ENCODE measurements at regions not wholly inside any gene's neighbourhood (a gene's known extent, or its start where the extent isn't known, plus 50 kb on each side); places are given as distances from the start of the nearest gene placed in this dataset.

- no peak for ATAC-seq (ENCODE audit: insufficient read depth, low read depth)
Measured at GRCh38 chr13:72004246-72004645, 137.2 kb upstream of the DACH1 start.

DNA sequence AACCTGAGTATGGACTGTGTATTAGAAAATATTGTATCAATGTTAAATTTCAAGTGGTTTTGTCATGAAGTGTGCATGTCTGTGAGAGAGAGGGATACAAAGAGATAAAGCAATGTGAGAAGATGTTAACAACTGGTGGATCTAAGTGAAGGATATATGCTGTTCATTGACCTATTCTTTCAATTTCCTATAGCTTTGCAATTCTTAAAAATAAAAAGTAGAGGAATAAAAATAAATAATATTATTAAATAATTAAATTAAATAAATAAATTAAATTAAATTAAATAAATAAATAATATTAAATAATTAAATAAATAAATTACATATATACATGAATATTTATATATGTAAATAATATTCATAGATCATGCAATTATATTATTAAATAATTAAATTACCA, 131.2 kb upstream of the DACH1 start:
- H3K4me3 ChIP-seq (ENCODE audit: low read depth in 1 of 2, low read length in 2 of 2): no peak overlapping the region
- H3K9me3 ChIP-seq (ENCODE audit: insufficient read depth, low read length, severe bottlenecking): no peaks in the 10 kb centered on the region
- H3K27me3 ChIP-seq (ENCODE audit: insufficient read depth, low read length, poor library complexity): no peaks in the 10 kb centered on the region
- H4K20me1 ChIP-seq (ENCODE audit: insufficient read depth, low read length): no peaks in the 10 kb centered on the region
- H3K79me2 ChIP-seq (ENCODE audit: insufficient read depth, low read length): no peaks in the 10 kb centered on the region
- no peak for DNase-seq
- no peak for ATAC-seq (ENCODE audit: insufficient read depth, low read depth)
- H3K9ac ChIP-seq (ENCODE audit: low read depth, low read length): no peak overlapping the region
- no peaks in the 10 kb centered on the region for H3K36me3 ChIP-seq (ENCODE audit: insufficient read depth, low read length)
- no peak overlapping the region for H3K4me2 ChIP-seq (ENCODE audit: insufficient read depth, low read length)
- H2AFZ ChIP-seq (ENCODE audit: low read depth, low read length): no peak overlapping the region
- TF ChIP-seq EZH2 (IDR thresholded peaks at IDR 0.05; ENCODE audit: borderline replicate concordance, low read depth, low read length, severe bottlenecking): no peak
- TF ChIP-seq, protein P1, sequence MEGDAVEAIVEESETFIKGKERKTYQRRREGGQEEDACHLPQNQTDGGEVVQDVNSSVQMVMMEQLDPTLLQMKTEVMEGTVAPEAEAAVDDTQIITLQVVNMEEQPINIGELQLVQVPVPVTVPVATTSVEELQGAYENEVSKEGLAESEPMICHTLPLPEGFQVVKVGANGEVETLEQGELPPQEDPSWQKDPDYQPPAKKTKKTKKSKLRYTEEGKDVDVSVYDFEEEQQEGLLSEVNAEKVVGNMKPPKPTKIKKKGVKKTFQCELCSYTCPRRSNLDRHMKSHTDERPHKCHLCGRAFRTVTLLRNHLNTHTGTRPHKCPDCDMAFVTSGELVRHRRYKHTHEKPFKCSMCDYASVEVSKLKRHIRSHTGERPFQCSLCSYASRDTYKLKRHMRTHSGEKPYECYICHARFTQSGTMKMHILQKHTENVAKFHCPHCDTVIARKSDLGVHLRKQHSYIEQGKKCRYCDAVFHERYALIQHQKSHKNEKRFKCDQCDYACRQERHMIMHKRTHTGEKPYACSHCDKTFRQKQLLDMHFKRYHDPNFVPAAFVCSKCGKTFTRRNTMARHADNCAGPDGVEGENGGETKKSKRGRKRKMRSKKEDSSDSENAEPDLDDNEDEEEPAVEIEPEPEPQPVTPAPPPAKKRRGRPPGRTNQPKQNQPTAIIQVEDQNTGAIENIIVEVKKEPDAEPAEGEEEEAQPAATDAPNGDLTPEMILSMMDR (IDR thresholded peaks at IDR 0.05; ENCODE audit: borderline replicate concordance, extremely low read depth, low read length, poor library complexity, severe bottlenecking): no peak
- no peak overlapping the region for H3K27ac ChIP-seq (ENCODE audit: low read length)
- no peaks in the 10 kb centered on the region for H3K4me1 ChIP-seq (ENCODE audit: insufficient read depth, low read length)

More at GRCh38 chr13:72004246-72004645, 137.2 kb upstream of the DACH1 start:
- H3K9me3 ChIP-seq (ENCODE audit: insufficient read depth, low read length, severe bottlenecking): no peaks in the 10 kb centered on the region
- H4K20me1 ChIP-seq (ENCODE audit: insufficient read depth, low read length): no peaks in the 10 kb centered on the region
- H3K4me3 ChIP-seq (ENCODE audit: low read depth in 1 of 2, low read length in 2 of 2): no peak overlapping the region
- no peaks in the 10 kb centered on the region for H3K36me3 ChIP-seq (ENCODE audit: insufficient read depth, low read length)
- H3K79me2 ChIP-seq (ENCODE audit: insufficient read depth, low read length): no peaks in the 10 kb centered on the region
- no peaks in the 10 kb centered on the region for H3K4me1 ChIP-seq (ENCODE audit: insufficient read depth, low read length)
- no peak overlapping the region for H3K27ac ChIP-seq (ENCODE audit: low read length)
- no peak overlapping the region for H3K9ac ChIP-seq (ENCODE audit: low read depth, low read length)
- TF ChIP-seq EZH2 (IDR thresholded peaks at IDR 0.05; ENCODE audit: borderline replicate concordance, low read depth, low read length, severe bottlenecking): no peak
- TF ChIP-seq, protein P1 (IDR thresholded peaks at IDR 0.05; ENCODE audit: borderline replicate concordance, extremely low read depth, low read length, poor library complexity, severe bottlenecking): no peak
- no peaks in the 10 kb centered on the region for H3K27me3 ChIP-seq (ENCODE audit: insufficient read depth, low read length, poor library complexity)
- H2AFZ ChIP-seq (ENCODE audit: low read depth, low read length): no peak overlapping the region
- DNase-seq: no peak
- H3K4me2 ChIP-seq (ENCODE audit: insufficient read depth, low read length): no peak overlapping the region

DNA sequence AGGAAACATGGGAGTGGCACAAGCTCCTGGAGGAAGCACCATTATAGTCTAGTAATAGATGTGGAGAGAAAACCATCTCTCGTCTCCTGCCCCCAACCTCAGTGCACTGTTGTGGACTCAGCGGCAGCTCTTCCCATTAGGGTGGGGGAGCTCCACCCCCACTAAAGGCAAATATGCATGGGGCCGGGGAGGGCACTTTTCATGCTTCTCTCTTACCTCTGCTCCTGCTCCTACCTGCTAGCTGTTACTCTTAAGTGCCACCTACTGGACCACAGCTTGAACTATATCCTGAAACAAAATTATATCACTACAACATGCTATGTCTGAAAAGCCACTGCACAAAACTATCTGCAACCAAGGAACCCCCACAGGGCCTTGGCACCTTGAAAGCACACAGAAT, 112.6 kb upstream of the DACH1 start:
- H4K20me1 ChIP-seq (ENCODE audit: insufficient read depth, low read length): no peaks in the 10 kb centered on the region
- H3K36me3 ChIP-seq (ENCODE audit: insufficient read depth, low read length): no peaks in the 10 kb centered on the region
- no peaks in the 10 kb centered on the region for H3K79me2 ChIP-seq (ENCODE audit: insufficient read depth, low read length)
- TF ChIP-seq, protein P1 (IDR thresholded peaks at IDR 0.05; ENCODE audit: borderline replicate concordance, extremely low read depth, low read length, poor library complexity, severe bottlenecking): peak; percentile 26
- no peak for TF ChIP-seq EZH2 (IDR thresholded peaks at IDR 0.05; ENCODE audit: borderline replicate concordance, low read depth, low read length, severe bottlenecking)
- no peak; the same call in 2 of the 3 replicates for ATAC-seq (ENCODE audit: insufficient read depth, low read depth)
- no peaks in the 10 kb centered on the region for H3K9me3 ChIP-seq (ENCODE audit: insufficient read depth, low read length, severe bottlenecking)
- no peak overlapping the region for H3K4me3 ChIP-seq (ENCODE audit: low read depth in 1 of 2, low read length in 2 of 2)
- no peak overlapping the region for H3K9ac ChIP-seq (ENCODE audit: low read depth, low read length)
- no peaks in the 10 kb centered on the region for H3K4me1 ChIP-seq (ENCODE audit: insufficient read depth, low read length)
- DNase-seq: no peak
- no peak overlapping the region for H3K4me2 ChIP-seq (ENCODE audit: insufficient read depth, low read length)
- H3K27ac ChIP-seq (ENCODE audit: low read length): no peak overlapping the region
- H3K27me3 ChIP-seq (ENCODE audit: insufficient read depth, low read length, poor library complexity): no peaks in the 10 kb centered on the region
- no peak overlapping the region for H2AFZ ChIP-seq (ENCODE audit: low read depth, low read length)

GRCh38 chr13:71977028-71977427, 110.0 kb upstream of the DACH1 start:
- Histone ChIP-seq H3K27me3 (ENCODE audit: insufficient read depth, low read length, poor library complexity) (no peaks in the 10 kb centered on the region), H3K4me3 (ENCODE audit: low read depth in 1 of 2, low read length in 2 of 2) (no peak overlapping the region), H3K79me2 (ENCODE audit: insufficient read depth, low read length) (no peaks in the 10 kb centered on the region), H3K9me3 (ENCODE audit: insufficient read depth, low read length, severe bottlenecking) (no peaks in the 10 kb centered on the region), H2AFZ (ENCODE audit: low read depth, low read length) (no peak overlapping the region), H3K9ac (ENCODE audit: low read depth, low read length) (no peak overlapping the region), H3K27ac (ENCODE audit: low read length) (no peak overlapping the region), H3K36me3 (ENCODE audit: insufficient read depth, low read length) (no peaks in the 10 kb centered on the region), H4K20me1 (ENCODE audit: insufficient read depth, low read length) (no peaks in the 10 kb centered on the region), H3K4me2 (ENCODE audit: insufficient read depth, low read length) (no peak overlapping the region), H3K4me1 (ENCODE audit: insufficient read depth, low read length) (no peaks in the 10 kb centered on the region)
- ATAC-seq (ENCODE audit: insufficient read depth, low read depth): no peak
- TF ChIP-seq, protein P1 (IDR thresholded peaks at IDR 0.05; ENCODE audit: borderline replicate concordance, extremely low read depth, low read length, poor library complexity, severe bottlenecking): no peak
- no peak for TF ChIP-seq EZH2 (IDR thresholded peaks at IDR 0.05; ENCODE audit: borderline replicate concordance, low read depth, low read length, severe bottlenecking)
- no peak for DNase-seq

Data from DND-41 (cell line).